ENCODE measurements at regions not wholly inside any gene's neighbourhood (a gene's known extent, or its start where the extent isn't known, plus 50 kb on each side); places are given as distances from the start of the nearest gene placed in this dataset.

GRCh38 chr11:91972665-91973266 lies 251.9 kb upstream of the FAT3 start:
- no peak overlapping the region for H3K4me3 ChIP-seq (ENCODE audit: low read length)
- no peak for DNase-seq (ENCODE audit: low read depth, low spot score)

GRCh38 chr11:91970624-91971023 lies 254.0 kb upstream of the FAT3 start:
- DNase-seq (ENCODE audit: low read depth, low spot score) = no peak
- H3K4me3 ChIP-seq (ENCODE audit: low read length) = no peak overlapping the region

- no peak for DNase-seq (ENCODE audit: low read depth, low spot score)
Measured at GRCh38 chr11:91969486-91969885, 255.1 kb upstream of the FAT3 start.

GRCh38 chr11:91967691-91968045 lies 256.9 kb upstream of the FAT3 start:
- no peak overlapping the region for H3K4me3 ChIP-seq (ENCODE audit: low read length)
- DNase-seq (ENCODE audit: low read depth, low spot score) = no peak

More at GRCh38 chr11:91969486-91969885, 255.1 kb upstream of the FAT3 start:
- no peak overlapping the region for H3K4me3 ChIP-seq (ENCODE audit: low read length)

- DNase-seq (ENCODE audit: low read depth, low spot score) = no peak
- H3K4me3 ChIP-seq (ENCODE audit: low read length) = no peak overlapping the region
Measured at GRCh38 chr11:91967026-91967690, 257.5 kb upstream of the FAT3 start.

GRCh38 chr11:91966368-91966767 lies 258.2 kb upstream of the FAT3 start:
- no peak overlapping the region for H3K4me3 ChIP-seq (ENCODE audit: low read length)
- no peak for DNase-seq (ENCODE audit: low read depth, low spot score)

GRCh38 chr11:91960770-91961169 lies 263.8 kb upstream of the FAT3 start:
- DNase-seq (ENCODE audit: low read depth, low spot score) = no peak
- H3K4me3 ChIP-seq (ENCODE audit: low read length) = no peak overlapping the region

GRCh38 chr11:91959411-91959810 lies 265.2 kb upstream of the FAT3 start:
- no peak for DNase-seq (ENCODE audit: low read depth, low spot score)
- H3K4me3 ChIP-seq (ENCODE audit: low read length) = no peak overlapping the region

GRCh38 chr11:91956711-91957110 lies 267.9 kb upstream of the FAT3 start:
- no peak overlapping the region for H3K4me3 ChIP-seq (ENCODE audit: low read length)
- DNase-seq (ENCODE audit: low read depth, low spot score) = no peak

GRCh38 chr11:91955206-91955605 lies 269.4 kb upstream of the FAT3 start:
- no peak for DNase-seq (ENCODE audit: low read depth, low spot score)
- no peak overlapping the region for H3K4me3 ChIP-seq (ENCODE audit: low read length)

GRCh38 chr11:91952056-91952455 lies 272.6 kb upstream of the FAT3 start:
- H3K4me3 ChIP-seq (ENCODE audit: low read length) = no peak overlapping the region
- DNase-seq (ENCODE audit: low read depth, low spot score) = no peak

GRCh38 chr11:91947215-91947820 lies 277.3 kb upstream of the FAT3 start:
- no peak overlapping the region for H3K4me3 ChIP-seq (ENCODE audit: low read length)
- no peak for DNase-seq (ENCODE audit: low read depth, low spot score)

GRCh38 chr11:91946397-91946951 lies 278.1 kb upstream of the FAT3 start:
- DNase-seq (ENCODE audit: low read depth, low spot score) = no peak
- no peak overlapping the region for H3K4me3 ChIP-seq (ENCODE audit: low read length)

GRCh38 chr11:91935120-91935519 lies 289.5 kb upstream of the FAT3 start:
- DNase-seq (ENCODE audit: low read depth, low spot score) = no peak
- no peak overlapping the region for H3K4me3 ChIP-seq (ENCODE audit: low read length)

GRCh38 chr11:91932151-91932821 lies 292.3 kb upstream of the FAT3 start:
- no peak for DNase-seq (ENCODE audit: low read depth, low spot score)
- H3K4me3 ChIP-seq (ENCODE audit: low read length) = no peak overlapping the region

GRCh38 chr11:91927448-91927847 lies 297.2 kb upstream of the FAT3 start:
- no peak overlapping the region for H3K4me3 ChIP-seq (ENCODE audit: low read length)
- no peak for DNase-seq (ENCODE audit: low read depth, low spot score)

- no peak overlapping the region for H3K4me3 ChIP-seq (ENCODE audit: low read length)
- no peak for DNase-seq (ENCODE audit: low read depth, low spot score)
Measured at GRCh38 chr11:91926965-91927364, 297.7 kb upstream of the FAT3 start.

GRCh38 chr11:91922846-91923245 lies 301.8 kb upstream of the FAT3 start:
- H3K4me3 ChIP-seq (ENCODE audit: low read length) = no peak overlapping the region
- no peak for DNase-seq (ENCODE audit: low read depth, low spot score)

- no peak for DNase-seq (ENCODE audit: low read depth, low spot score)
- H3K4me3 ChIP-seq (ENCODE audit: low read length) = no peak overlapping the region
Measured at GRCh38 chr11:91921974-91922373, 302.6 kb upstream of the FAT3 start.

- no peak for DNase-seq (ENCODE audit: low read depth, low spot score)
- no peak overlapping the region for H3K4me3 ChIP-seq (ENCODE audit: low read length)
Measured at GRCh38 chr11:91913407-91913806, 311.2 kb upstream of the FAT3 start.
